OCI-M2 (cell line): ENCODE measurements at regions not wholly inside any gene's neighbourhood (a gene's known extent, or its start where the extent isn't known, plus 50 kb on each side); places are given as distances from the start of the nearest gene placed in this dataset.

Experiments
- DNase-seq: peaks from one replicate; lab custom pipeline; 2025; ENCODE audit not compliant: unreplicated experiment; lab: John Stamatoyannopoulos, UW

- no peak for DNase-seq
Observed at GRCh38 chr6:95352064-95352795, 225.1 kb upstream of the MANEA start.

GRCh38 chr6:95354551-95354950 lies 222.8 kb upstream of the MANEA start:
- DNase-seq = no peak

GRCh38 chr6:95357380-95358020 lies 219.8 kb upstream of the MANEA start:
- DNase-seq = no peak

GRCh38 chr6:95364016-95364604 lies 213.2 kb upstream of the MANEA start:
- no peak for DNase-seq

- no peak for DNase-seq
Observed at GRCh38 chr6:95365454-95365853, 211.9 kb upstream of the MANEA start.

- DNase-seq = no peak
Observed at GRCh38 chr6:95366414-95366813, 210.9 kb upstream of the MANEA start.

GRCh38 chr6:95383878-95384277 lies 193.5 kb upstream of the MANEA start:
- no peak for DNase-seq

GRCh38 chr6:95384988-95385387 lies 192.3 kb upstream of the MANEA start:
- DNase-seq = no peak

GRCh38 chr6:95387845-95388244 lies 189.5 kb upstream of the MANEA start:
- DNase-seq = no peak

GRCh38 chr6:95404777-95405176 lies 172.6 kb upstream of the MANEA start:
- DNase-seq = no peak

- no peak for DNase-seq
Observed at GRCh38 chr6:95408111-95408510, 169.2 kb upstream of the MANEA start.

- no peak for DNase-seq
Observed at GRCh38 chr6:95410168-95410567, 167.2 kb upstream of the MANEA start.

GRCh38 chr6:95413789-95414188 lies 163.5 kb upstream of the MANEA start:
- DNase-seq = no peak

GRCh38 chr6:95417856-95418255 lies 159.5 kb upstream of the MANEA start:
- no peak for DNase-seq

GRCh38 chr6:95420792-95421191 lies 156.5 kb upstream of the MANEA start:
- DNase-seq = no peak

GRCh38 chr6:95423331-95423730 lies 154.0 kb upstream of the MANEA start:
- DNase-seq = no peak

- DNase-seq = no peak
Observed at GRCh38 chr6:95431637-95432228, 145.6 kb upstream of the MANEA start.

GRCh38 chr6:95439741-95440140 lies 137.6 kb upstream of the MANEA start:
- DNase-seq = no peak

GRCh38 chr6:95448208-95448607 lies 129.1 kb upstream of the MANEA start:
- DNase-seq = no peak

GRCh38 chr6:95469511-95469910 lies 107.8 kb upstream of the MANEA start:
- DNase-seq = no peak

GRCh38 chr6:95478941-95479340 lies 98.4 kb upstream of the MANEA start:
- no peak for DNase-seq

- no peak for DNase-seq
Observed at GRCh38 chr6:95487817-95488216, 89.5 kb upstream of the MANEA start.
